ENCODE measurements at regions not wholly inside any gene's neighbourhood (a gene's known extent, or its start where the extent isn't known, plus 50 kb on each side); places are given as distances from the start of the nearest gene placed in this dataset.

DNA sequence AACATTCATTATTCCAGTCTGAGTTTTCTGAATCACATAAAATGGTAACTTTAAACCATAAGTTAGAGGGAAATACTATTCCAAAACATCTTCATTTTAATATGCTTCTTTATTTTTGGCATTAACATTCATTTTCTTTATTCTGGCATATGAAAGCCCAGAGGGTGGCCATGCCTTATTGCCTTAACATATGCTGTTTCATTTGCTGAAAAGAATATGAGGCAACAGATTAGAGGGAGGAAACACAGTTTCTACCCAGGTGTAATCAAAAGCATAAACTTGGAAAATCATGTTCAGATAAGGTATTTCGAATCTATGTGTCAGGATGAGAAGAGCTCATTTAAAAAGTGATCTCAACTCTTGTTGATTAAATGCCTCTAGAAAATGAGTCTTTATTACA lies 379.9 kb upstream of the DSEL start:
- intact Hi-C loops (cut with DNase I), result no loop called here
- ATAC-seq (ENCODE audit: poor library complexity) (no peak), DNase-seq (no peak)

DNA sequence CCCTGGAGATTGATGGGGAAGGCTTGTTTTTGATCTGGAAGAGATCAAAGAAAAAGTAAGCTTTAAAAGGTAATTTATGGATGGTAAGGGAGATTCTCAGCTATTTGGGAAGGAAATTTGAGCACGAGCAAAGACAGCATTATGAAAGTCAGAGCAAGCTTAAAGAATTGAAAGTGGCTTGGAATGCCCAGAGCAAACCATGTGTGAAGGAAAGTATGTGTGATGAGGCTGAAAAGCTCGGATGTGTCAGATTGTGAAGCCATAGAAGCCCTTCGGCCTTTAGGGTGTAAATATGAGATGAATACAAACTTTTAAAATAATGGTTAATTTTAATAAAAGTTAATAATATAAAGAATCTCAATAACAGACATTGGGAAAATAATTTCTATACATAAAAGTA lies 377.4 kb upstream of the DSEL start:
- DNase-seq (no peak), ATAC-seq (ENCODE audit: poor library complexity) (no peak)
- intact Hi-C loops (cut with DNase I), result no loop called here

DNA sequence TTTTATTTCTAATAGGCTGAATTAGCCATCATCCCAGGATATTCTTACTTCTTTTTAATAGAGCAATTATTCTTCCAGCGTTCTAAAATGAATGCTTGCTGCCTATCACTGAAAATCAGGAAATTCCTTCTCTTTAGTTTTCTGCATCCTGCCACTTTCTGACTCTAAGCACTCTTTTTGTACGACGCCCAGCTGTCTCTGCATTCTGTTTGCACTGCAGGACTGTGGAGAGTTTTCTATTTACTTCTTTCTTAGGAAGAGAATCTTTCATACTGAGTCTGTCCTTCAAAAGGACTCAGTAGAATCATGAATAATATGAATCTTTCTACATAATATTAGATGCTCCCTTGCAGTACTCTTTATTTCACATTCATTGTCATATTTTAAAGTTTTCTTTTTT lies 360.4 kb upstream of the DSEL start:
- ATAC-seq (ENCODE audit: poor library complexity), result no peak
- intact Hi-C loops (cut with DNase I), result no loop called here
- no peak for DNase-seq

DNA sequence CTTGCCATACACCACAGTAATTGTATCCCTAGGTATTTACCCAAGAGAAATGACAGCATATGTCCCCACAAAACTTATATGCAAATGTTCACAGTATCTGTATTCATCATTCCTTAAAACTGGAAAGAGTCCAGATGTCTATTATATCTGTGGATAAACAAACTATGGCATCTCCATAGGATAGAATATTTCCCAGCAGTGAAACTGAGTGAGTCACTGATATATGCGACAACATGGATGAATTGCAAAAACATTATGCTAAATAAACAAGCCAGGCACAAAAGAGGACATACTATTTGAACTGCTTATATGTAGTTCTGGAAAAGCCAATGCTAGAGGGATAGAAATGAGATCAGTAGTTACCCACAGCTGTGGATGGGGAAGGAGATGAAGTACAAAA lies 359.4 kb upstream of the DSEL start:
- ATAC-seq (ENCODE audit: poor library complexity), result no peak
- no peak for DNase-seq
- intact Hi-C loops (cut with DNase I), result no loop called here

DNA sequence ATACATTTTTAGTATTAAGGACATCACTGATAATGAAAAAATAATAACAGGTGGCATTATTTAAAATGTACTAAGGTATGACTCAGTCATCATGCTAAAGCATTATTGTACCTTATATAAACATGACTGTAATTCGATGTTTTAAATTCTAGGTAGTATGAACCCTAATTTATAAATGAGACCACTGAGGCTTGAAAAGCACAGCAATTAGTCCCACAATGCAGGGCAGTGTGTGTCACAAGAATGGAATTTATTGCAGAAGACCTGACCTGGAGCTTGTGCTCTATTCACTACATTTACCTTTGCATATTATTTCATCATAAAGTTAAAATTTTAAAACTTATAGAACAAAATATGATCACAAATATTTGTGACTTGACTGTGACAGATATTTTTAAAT lies 358.5 kb upstream of the DSEL start:
- intact Hi-C loops (cut with DNase I), result no loop called here
- DNase-seq (no peak), ATAC-seq (ENCODE audit: poor library complexity) (no peak)

DNA sequence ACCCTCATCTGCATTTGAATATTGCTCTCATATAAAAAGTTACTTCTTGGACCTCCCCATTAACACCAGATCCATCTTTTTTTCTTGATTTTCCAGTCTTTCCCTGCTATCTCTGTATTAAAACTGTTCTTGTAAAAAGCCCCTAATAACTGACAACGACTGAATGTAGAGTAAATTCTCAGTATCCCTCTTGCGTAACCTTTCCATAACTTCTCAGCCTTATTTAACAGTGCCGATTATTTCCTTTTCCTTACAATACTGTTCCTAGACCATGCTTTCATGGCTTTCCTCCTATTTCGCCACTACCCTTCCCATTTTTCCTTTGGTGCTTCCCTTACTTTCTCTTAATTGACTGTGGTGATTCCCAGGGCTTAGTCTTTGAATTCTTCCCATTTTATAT lies 348.9 kb upstream of the DSEL start:
- DNase-seq (no peak), ATAC-seq (ENCODE audit: poor library complexity) (no peak)
- intact Hi-C loops (cut with DNase I), result no loop called here

DNA sequence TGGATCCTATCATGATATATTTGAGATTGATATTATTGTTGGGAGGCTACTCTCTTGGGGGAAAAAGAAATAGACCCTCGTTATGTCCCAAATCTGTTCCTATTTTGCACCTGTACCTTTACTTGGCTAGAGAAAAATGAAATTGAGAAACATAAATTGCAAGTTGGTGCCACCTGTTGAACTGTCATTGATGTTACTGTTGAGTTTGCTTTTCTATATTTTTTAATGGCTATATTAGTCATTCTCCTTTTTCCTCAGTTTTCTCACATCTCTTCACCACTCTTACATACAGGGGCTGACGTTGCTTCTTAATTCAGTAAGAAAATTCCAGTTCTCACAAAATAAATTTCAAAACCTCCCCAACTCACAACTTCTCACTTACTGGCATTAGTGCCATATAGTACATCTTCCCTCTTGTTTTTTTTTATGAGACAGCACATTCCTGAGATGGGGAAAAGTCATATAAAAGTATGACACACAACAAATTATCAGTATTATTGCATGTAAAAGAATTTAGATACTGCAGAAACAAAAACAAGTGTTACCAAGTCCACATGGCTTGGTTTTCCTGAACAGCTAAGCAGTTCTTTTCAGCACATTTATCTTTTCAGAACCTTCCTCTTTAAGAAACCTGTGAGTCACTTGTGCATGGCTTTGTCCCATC lies 348.3 kb upstream of the DSEL start:
- DNase-seq (no peak), ATAC-seq (ENCODE audit: poor library complexity) (no peak)
- intact Hi-C loops (cut with DNase I), result no loop called here

DNA sequence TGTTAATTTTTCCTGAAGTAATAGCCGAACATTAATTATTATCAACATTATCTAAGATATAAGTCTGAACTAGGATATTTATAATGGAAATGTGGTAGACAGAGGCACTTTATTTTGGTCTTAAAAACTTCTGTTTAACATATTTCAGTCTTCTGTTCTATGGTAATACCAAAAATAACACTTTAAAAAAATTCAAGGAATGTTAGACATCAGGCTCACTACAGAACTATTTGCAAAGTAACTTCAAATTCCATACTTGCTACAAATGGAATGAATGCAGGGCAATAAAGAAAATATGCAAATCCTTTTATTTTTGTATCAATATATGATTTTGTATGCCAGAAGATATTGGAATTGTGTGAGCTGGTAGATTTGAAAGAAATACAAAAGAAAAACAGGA lies 345.5 kb upstream of the DSEL start:
- no peak for DNase-seq
- intact Hi-C loops (cut with DNase I), result no loop called here
- ATAC-seq (ENCODE audit: poor library complexity), result no peak

DNA sequence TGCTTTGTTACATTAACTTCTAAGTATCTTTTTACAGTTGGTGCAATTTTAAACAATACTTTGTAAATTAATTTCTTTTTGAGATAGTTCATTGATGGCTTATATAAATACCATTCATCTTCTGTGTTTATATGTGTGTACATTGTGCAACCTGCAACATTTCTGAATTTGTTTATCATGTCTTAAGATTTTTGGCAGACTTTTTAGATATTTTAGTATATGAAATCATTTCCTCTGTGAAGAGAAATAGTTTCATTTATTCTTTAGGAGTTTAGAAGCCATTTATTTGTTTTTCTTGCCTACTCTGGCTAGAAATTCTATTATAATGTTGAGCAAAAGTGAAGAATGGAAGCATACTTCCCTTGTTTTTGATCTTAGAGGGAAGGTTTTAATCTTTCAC lies 337.8 kb upstream of the DSEL start:
- intact Hi-C loops (cut with DNase I), result no loop called here
- no peak for DNase-seq
- no peak for ATAC-seq (ENCODE audit: poor library complexity)

DNA sequence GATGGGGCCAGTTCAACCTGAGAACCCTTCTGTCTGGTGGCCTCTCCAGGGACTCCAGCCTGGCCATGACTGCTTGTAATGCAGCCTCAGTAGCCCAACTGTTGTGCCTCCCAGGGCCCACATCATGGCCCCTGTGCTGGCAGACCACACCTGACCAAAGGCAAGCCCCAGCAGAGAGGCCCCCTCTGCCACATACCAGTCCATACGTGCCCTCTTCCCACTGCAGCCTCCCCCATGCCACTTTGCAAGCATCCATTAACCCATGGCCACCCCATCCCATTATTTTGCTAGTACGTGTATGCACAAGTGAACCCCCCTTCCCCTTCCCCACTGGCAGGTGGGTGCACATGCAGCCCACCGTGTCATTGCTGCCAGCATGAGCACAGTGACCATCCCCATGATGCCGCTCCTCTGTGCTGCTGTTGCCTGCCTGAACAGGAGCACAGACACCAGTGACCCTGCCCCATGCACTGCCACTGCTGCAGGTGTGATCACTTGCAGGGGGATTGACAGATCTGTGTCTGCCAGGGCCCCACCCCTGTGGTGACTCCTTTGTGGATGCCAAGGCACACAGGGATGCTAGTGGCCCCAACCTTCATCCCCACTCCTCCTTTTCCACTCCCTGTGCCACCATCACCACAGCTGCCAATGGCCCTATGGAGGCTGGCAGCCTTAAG lies 330.0 kb upstream of the DSEL start:
- intact Hi-C loops (cut with DNase I), result no loop called here

DNA sequence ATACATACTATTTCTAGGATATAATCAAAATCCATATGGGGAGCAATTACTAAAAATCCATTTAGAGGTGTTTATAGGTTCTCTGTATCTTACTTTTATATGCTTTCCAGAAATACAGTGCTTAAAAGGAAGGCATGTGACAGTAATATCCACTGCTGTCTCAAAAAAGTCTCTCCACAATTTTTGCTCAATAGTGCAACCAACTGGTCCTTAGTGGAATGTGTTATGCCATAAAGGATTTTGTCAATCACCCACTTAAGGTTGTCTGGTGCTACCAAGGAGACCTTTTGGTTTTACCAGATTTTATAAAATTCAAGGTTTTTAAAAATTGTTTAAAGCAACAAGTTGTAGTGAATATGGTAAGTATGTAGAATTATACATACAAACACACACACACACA lies 328.5 kb upstream of the DSEL start:
- no peak for DNase-seq
- no peak for ATAC-seq (ENCODE audit: poor library complexity)
- intact Hi-C loops (cut with DNase I), result no loop called here

More for the DNA sequence above, 330.0 kb upstream of the DSEL start:
- no peak for ATAC-seq (ENCODE audit: poor library complexity)
- no peak for DNase-seq

DNA sequence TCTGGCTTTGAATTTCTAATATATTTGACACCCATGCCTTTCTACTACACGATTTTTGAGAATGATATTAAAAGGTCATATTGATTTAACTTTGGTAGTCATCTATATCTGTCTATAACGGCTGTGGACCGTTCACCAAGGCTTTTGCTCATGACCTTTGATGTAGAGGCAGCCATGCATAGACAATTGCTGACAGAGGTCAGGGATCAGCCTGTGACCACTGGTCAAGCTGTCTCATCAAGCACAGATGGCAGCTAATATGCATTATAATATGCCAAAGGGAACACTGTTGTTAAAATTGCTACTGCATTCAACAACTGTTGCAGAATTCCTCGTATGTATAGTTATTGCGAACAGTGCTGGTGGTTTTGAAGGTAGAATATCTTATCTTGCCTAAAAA lies 323.9 kb upstream of the DSEL start:
- intact Hi-C loops (cut with DNase I), result no loop called here
- no peak for ATAC-seq (ENCODE audit: poor library complexity)
- no peak for DNase-seq

DNA sequence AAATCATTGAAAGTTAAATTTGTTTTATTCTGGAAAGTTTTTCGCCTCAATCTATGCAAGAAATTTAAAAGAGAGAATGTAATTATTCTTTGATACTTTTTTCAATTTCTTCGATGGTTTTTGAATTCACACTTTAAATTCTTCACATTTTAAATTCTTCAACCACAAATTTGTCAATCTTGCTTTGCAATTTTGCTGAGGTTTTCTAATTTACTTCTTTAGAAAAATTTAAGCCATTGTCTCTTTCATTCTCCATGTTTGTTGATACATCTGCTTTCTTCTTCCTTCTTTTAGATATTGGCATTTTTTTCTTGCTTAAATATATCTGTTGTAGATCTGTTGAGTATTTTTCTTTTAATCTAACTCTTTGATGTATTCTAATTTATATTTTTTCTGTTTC lies 301.9 kb upstream of the DSEL start:
- DNase-seq (no peak), ATAC-seq (ENCODE audit: poor library complexity) (no peak)
- intact Hi-C loops (cut with DNase I), result no loop called here

DNA sequence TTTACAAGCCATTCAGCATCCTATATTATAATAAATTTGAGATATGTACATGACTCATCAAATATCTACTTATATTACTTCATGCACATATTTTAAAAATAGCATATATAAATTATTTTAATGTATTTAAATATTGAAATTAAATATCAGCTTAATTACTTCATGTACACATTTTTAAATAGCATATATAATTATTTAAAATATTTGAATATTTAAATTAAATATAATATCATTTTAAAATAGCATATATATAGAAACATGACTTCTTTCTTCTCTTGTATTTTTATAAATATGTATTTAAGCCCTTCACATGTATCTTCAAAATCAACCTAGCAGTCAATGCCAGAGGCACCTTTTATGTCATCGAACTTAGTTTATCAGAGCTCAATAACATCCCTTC lies 298.8 kb upstream of the DSEL start:
- intact Hi-C loops (cut with DNase I), result no loop called here
- DNase-seq (no peak), ATAC-seq (ENCODE audit: poor library complexity) (no peak)

DNA sequence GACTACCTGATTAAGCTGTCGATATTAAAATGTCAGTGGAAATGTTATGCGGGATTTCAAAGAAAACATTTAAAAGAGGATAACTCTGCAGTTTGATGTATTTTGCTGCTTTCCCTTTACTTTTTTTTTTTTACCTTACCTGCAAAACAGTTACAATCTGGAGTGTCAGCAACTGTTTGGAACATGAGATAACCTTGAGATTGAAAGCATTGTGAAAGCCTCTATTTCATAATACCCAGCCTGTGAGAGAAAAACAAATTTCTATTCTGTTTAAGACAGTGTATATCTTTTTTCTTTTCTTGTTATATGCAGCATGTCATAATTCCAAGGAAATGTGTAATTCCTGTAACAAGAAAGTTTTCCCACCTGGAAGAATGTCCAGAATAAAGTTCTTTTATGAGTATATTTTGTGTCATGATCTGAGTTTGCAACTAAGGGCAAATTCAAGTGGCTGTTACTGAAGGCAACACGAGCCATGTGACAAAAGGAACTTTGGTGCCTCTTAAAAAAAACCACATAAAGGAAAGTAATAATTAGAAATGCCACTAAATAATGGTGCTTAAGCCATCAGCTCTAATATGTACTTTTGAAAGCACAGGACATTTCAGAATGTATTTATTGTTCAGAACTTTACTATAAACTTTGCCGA lies 297.0 kb upstream of the DSEL start:
- ATAC-seq (ENCODE audit: poor library complexity) (no peak), DNase-seq (no peak)
- intact Hi-C loops (cut with DNase I), result no loop called here

DNA sequence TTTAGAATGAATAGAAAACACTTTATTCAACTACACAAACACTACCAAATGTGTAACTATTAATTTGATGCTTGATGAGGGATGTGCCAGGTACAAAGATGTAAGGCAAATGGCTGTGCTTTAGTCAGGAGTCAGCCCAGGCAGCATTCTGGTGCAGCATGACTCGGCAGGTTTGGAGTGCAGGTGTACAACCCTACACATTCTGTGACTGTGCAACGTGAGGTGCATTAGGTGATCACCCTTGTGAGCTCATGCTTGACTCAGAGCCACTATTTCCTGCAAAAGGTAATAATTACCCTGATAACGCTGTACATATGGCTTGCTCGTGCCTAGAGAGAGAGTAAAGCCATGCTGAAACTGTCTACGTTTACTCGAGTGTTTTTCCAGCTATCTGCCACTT lies 288.7 kb upstream of the DSEL start:
- intact Hi-C loops (cut with DNase I), result no loop called here

DNA sequence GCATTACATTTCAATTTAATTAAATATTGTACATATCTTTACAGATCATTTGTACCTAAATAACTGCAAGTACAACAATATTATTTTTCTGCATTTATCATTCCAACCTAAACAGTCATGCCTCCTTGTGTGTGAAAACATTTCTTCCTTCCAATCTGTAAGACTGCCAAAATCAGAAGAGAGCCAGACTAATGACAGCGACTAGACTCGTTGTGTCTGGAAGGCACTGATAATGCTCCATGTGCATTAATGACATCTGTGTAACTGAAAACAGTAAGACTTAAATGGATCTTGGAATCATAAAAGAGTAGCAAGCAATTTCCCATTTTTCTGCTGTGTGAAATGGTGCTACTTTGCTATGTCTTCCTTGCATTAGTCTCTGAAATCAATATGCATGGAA lies 278.0 kb upstream of the DSEL start:
- DNase-seq (no peak), ATAC-seq (ENCODE audit: poor library complexity) (no peak)
- intact Hi-C loops (cut with DNase I), result no loop called here

More for the DNA sequence above, 288.7 kb upstream of the DSEL start:
- DNase-seq (no peak), ATAC-seq (ENCODE audit: poor library complexity) (no peak)

DNA sequence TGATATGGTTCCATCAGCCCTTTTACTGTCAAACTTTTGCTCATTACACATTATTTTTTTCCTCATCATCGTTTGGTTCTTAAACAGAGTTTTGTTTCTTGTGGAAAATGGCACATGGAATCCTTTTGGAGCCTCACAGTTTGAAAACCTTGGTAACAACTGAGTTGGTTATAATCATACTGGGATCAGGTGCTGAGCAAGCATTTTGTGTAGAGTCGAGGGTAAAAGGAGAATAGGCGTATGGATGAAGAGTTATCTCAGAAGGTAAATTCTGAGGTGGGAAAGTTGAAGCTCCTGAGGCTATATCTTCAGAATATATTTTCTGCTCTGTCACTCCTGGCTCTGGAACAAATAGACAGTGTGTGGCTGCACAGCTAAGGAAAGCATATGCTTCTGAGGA lies 274.0 kb upstream of the DSEL start:
- intact Hi-C loops (cut with DNase I), result no loop called here

DNA sequence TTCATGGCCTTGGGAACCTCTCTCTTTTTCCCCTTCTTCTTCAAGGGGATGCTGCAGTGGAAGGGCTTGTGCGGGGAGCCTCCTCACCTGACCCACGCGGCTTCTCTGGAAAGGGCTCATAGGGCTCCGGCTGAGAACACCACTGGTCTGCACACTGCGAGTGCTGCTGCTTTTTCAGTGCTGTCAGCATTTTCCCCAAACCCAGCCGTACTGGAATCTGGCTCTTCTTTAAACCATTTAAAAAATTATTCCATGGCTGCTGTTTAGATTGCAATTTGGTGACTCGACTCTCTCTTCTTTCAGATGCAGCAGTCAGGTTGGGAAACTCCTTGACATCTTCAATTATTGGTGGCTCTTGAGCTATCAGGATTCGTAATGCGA lies 272.6 kb upstream of the DSEL start:
- no peak for DNase-seq
- intact Hi-C loops (cut with DNase I), result no loop called here
- no peak for ATAC-seq (ENCODE audit: poor library complexity)

More for the DNA sequence above, 274.0 kb upstream of the DSEL start:
- ATAC-seq (ENCODE audit: poor library complexity) (no peak), DNase-seq (no peak)

DNA sequence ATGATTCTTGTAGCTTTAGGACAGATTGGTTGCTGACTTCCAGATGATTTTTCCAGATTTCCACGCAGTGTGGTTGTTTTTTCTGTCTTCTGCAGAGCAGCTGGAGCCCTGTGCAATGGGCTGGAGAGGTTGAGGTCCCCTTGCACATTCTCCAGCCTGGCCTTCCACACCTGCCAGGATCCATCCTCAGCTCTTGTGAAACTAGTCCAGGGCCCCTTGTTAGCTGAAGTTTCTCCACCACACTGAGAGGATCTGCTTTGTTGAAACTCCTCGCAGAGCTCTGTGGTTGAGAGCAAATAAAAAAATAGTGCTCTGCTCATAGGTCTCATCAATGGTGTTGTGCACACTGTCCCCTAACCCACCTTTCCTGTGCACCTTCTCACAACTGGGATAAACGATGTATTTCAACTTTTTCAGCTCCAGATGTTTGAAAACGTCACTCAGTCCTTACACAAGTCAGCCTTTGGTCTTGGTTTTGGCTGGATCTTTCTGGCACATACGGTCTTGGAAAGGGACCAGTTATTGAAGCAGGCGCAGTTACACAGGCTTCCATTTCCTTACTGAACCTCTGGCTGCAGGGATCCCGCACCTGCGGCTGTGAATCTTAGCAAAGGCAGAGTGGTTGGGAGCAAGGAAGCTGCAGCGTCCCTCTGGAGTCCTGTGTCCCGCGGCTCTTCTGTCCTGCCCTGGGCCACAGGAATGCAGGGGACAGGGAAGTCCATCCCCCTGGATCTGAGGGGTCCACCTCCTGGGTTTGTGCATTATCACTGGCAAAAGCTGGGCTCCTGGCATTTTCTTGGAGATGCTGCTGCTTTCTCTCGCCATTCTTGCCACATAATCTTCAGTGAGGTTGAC lies 272.0 kb upstream of the DSEL start:
- no peak for ATAC-seq (ENCODE audit: poor library complexity)
- intact Hi-C loops (cut with DNase I), result no loop called here
- DNase-seq, result no peak
